GM12878 (cell line): ENCODE measurements at regions not wholly inside any gene's neighbourhood (a gene's known extent, or its start where the extent isn't known, plus 50 kb on each side); places are given as distances from the start of the nearest gene placed in this dataset.

Experiments used
- ATAC-seq: fragments of 200-7000 bp; cut with Tn5 transposase; 3 replicates; pipeline ENCODE4 v1.9.1; 2020; ENCODE audit warnings: mild to moderate bottlenecking, moderate library complexity
- BruUV-seq: library from RNA; stranded (reverse); fragments of 400-500 nt; replicated peaks from 2 replicates; lab custom pipeline; 2021; lab: Mats Ljungman, UMichigan
- CTCF ChIA-PET: fragments of 300-600 bp; sonication (Branson Sonifier 250); formaldehyde crosslinking; extraction: SDS; loops from one replicate; lab custom pipeline; 2021; ENCODE audit warnings: inconsistent platforms; lab: Yijun Ruan, JAX
- POLR2A ChIA-PET: fragments of 350-600 bp; formaldehyde crosslinking; extraction: SDS; loops from one replicate; lab custom pipeline; 2021; ENCODE audit warnings: inconsistent platforms; lab: Charles Lee
- RAD21 ChIA-PET: fragments of 300-600 bp; sonication (Branson Sonifier 250); formaldehyde crosslinking; loops from one replicate; lab custom pipeline; 2023; ENCODE audit warnings: antibody characterized with exemption; ENCODE audit not compliant: unreplicated experiment; lab: Charles Lee
- SMC1A ChIA-PET: fragments of 300-600 bp; sonication (Branson Sonifier 250); formaldehyde crosslinking; loops from one replicate; lab custom pipeline; 2023; ENCODE audit not compliant: unreplicated experiment, uncharacterized antibody; lab: Charles Lee
- DNase-seq: peaks from one replicate; pipeline ENCODE4 v3.0.0-alpha.2; 2011; ENCODE audit warnings: low read depth, low spot score
- FAIRE-seq: peaks from 3 replicates; lab custom pipeline; 2011; peaks lifted over from hg19 to GRCh38; lab: Jason Lieb, UNC
- H2AFZ ChIP-seq: 2 replicates; pipeline ENCODE4 v1.6.0; 2011; ENCODE audit warnings: low read depth, low read length, control low read depth; ENCODE audit not compliant: control insufficient read depth
- H3K27ac ChIP-seq: 2 replicates; pipeline ENCODE4 v1.5.1; 2011; ENCODE audit warnings: control low read depth; ENCODE audit not compliant: control insufficient read depth, insufficient read depth
- H3K27me3 ChIP-seq, 2 experiments: replicated peaks in 1 of 2; 2 replicates each; pipeline versions ENCODE4 v1.6.0 to v1.6.1; 2011; ENCODE audit warnings: low read length in 1 of 2; ENCODE audit not compliant: control insufficient read depth in 2 of 2, insufficient read depth in 2 of 2
- H3K36me3 ChIP-seq, 2 experiments: 2 replicates each; pipeline ENCODE4 v1.5.1; 2011; ENCODE audit warnings: low read length in 1 of 2; ENCODE audit not compliant: control insufficient read depth in 2 of 2, insufficient read depth in 2 of 2
- H3K4me1 ChIP-seq: 2 replicates; pipeline ENCODE4 v1.6.1; 2011; ENCODE audit warnings: mild to moderate bottlenecking, low read length, moderate library complexity, mixed read lengths; ENCODE audit not compliant: control insufficient read depth, insufficient read depth
- H3K4me2 ChIP-seq: 2 replicates; pipeline ENCODE4 v1.6.0; 2011; ENCODE audit warnings: control low read depth; ENCODE audit not compliant: control insufficient read depth, insufficient read depth
- H3K4me3 ChIP-seq: fragments of 200-600 bp; sonication (generic); 2 replicates; pipeline ENCODE4 v1.5.1; 2016
- H3K79me2 ChIP-seq: 2 replicates; pipeline ENCODE4 v1.6.0; 2011; ENCODE audit warnings: low read length; ENCODE audit not compliant: control insufficient read depth, insufficient read depth
- H3K9ac ChIP-seq: 2 replicates; pipeline ENCODE4 v1.8.0; 2011; ENCODE audit warnings: low read length, control low read depth, mixed read lengths; ENCODE audit not compliant: control insufficient read depth, insufficient read depth
- H3K9me3 ChIP-seq: replicated peaks from 3 replicates; pipeline ENCODE4 v1.5.1; 2011; ENCODE audit warnings: mild to moderate bottlenecking, low read length; ENCODE audit not compliant: control insufficient read depth, insufficient read depth
- H4K20me1 ChIP-seq: 2 replicates; pipeline ENCODE4 v1.6.0; 2011; ENCODE audit not compliant: control insufficient read depth, insufficient read depth
- ATF7 ChIP-seq: fragments of 450-650 bp; IDR thresholded peaks from 2 replicates; pipeline ENCODE4 v1.6.1; 2016; ENCODE audit warnings: low read depth, mild to moderate bottlenecking
- CEBPZ ChIP-seq: fragments of 150-350 bp; IDR thresholded peaks from 2 replicates; pipeline ENCODE4 v1.6.1; 2016; ENCODE audit warnings: low read depth, low read length
- CREM ChIP-seq: IDR thresholded peaks from 2 replicates; pipeline ENCODE4 v1.6.1; 2014; ENCODE audit warnings: antibody characterized with exemption, low read depth
- HCFC1 ChIP-seq: fragments of 150-350 bp; IDR thresholded peaks from 2 replicates; pipeline ENCODE4 v1.6.1; 2014; ENCODE audit warnings: low read length
- IKZF1 ChIP-seq: fragments of 450-650 bp; conservative IDR thresholded peaks from 2 replicates; pipeline ENCODE4 v1.6.1; 2017; ENCODE audit warnings: antibody characterized with exemption, mild to moderate bottlenecking
- NFYB ChIP-seq: IDR thresholded peaks from 2 replicates; pipeline ENCODE4 v1.6.1; 2011; ENCODE audit warnings: low read depth, mild to moderate bottlenecking, low read length, improper control_type of control experiment, moderate library complexity; ENCODE audit not compliant: insufficient read depth
- NR2C2 ChIP-seq: IDR thresholded peaks from 2 replicates; pipeline ENCODE4 v1.6.1; 2011; ENCODE audit warnings: borderline replicate concordance, low read depth; ENCODE audit not compliant: control insufficient read depth, insufficient read length
- RCOR1 ChIP-seq: conservative IDR thresholded peaks from 2 replicates; pipeline ENCODE4 v1.6.1; 2012; ENCODE audit warnings: low read depth, low read length, improper control_type of control experiment
- SUPT20H ChIP-seq: IDR thresholded peaks from 2 replicates; pipeline ENCODE4 v1.6.1; 2011; ENCODE audit warnings: low read depth, mild to moderate bottlenecking, low read length, moderate library complexity, borderline replicate concordance; ENCODE audit not compliant: control insufficient read depth
- TCF3 ChIP-seq: IDR thresholded peaks from 2 replicates; pipeline ENCODE4 v1.6.1; 2012; ENCODE audit warnings: low read depth, mild to moderate bottlenecking, low read length, borderline replicate concordance; ENCODE audit not compliant: insufficient read depth
- ZNF217 ChIP-seq: fragments of 450-650 bp; IDR thresholded peaks from 2 replicates; pipeline ENCODE4 v1.6.1; 2017; ENCODE audit warnings: antibody characterized with exemption, mild to moderate bottlenecking
- ZNF274 ChIP-seq: IDR thresholded peaks from one replicate; pipeline ENCODE4 v1.8.0; 2011; ENCODE audit not compliant: insufficient read length, insufficient read depth
- WGBS: methylation state at CpG from one replicate; pipeline ENCODE4 v1.1.6; 2016; ENCODE audit warnings: low lambda C conversion rate; ENCODE audit not compliant: insufficient replicate concordance, insufficient coverage; ENCODE audit errors: missing lambda C conversion rate; 5-methylcytosine and 5-hydroxymethylcytosine counted together
- in situ Hi-C: fragments of 300-500 bp; cut with MboI; formaldehyde crosslinking; loops from 9 replicates; pipeline ENCODE4 v1.14.3; 2018; ENCODE audit warnings: mixed read lengths
- intact Hi-C: fragments of 100-400 bp; cut with micrococcal nuclease; formaldehyde crosslinking; loops from one replicate; pipeline ENCODE4 v1.14.2; 2022; ENCODE audit not compliant: unreplicated experiment

- no peak for FAIRE-seq
- CTCF ChIA-PET = interaction anchor here (2.1 kb wide), 1 partner anchor 17 kb away, joined by 4 read pairs; no protein-coding TSS in a partner anchor
- WGBS = 8% methylated on average over 3 of the region's 3 CpGs
These were observed 339.7 kb upstream of the EDNRB start for GRCh38 chr13:78258304-78258703.

More at GRCh38 chr13:78258304-78258703, 339.7 kb upstream of the EDNRB start:
- Histone ChIP-seq H3K9ac (no peak overlapping the region), H3K27me3 (no peaks in the 10 kb centered on the region), H3K27ac (no peak overlapping the region), H4K20me1 (no peaks in the 10 kb centered on the region), H3K4me2 (no peak overlapping the region), H3K36me3 (no peaks in the 10 kb centered on the region), H3K4me1 (no peaks in the 10 kb centered on the region), H3K4me3 (no peak overlapping the region), H2AFZ (no peak overlapping the region), H3K9me3 (no peaks in the 10 kb centered on the region), H3K79me2 (no peaks in the 10 kb centered on the region)
- intact Hi-C loops = no loop called here
- POLR2A ChIA-PET = no interaction called here
- ATAC-seq (no peak), DNase-seq (no peak)
- TF ChIP-seq IKZF1 (no peak), CEBPZ (no peak), ZNF217 (no peak), TCF3 (no peak), HCFC1 (no peak), CREM (no peak), NR2C2 (no peak), SUPT20H (no peak), ATF7 (no peak), NFYB (no peak), RCOR1 (no peak), ZNF274 (no peak)
- RAD21 ChIA-PET = no interaction called here
- no TSS peak for BruUV-seq
- in situ Hi-C loops = no loop called here
- SMC1A ChIA-PET = interaction anchor here (1.0 kb wide), 1 partner anchor 127 kb away, joined by 3 read pairs; no protein-coding TSS in a partner anchor
